GM21619 (cell line): ENCODE measurements at regions not wholly inside any gene's neighbourhood (a gene's known extent, or its start where the extent isn't known, plus 50 kb on each side); places are given as distances from the start of the nearest gene placed in this dataset.

ENCODE experiments used
- ATAC-seq: cut with Tn5 transposase; IDR thresholded peaks from one replicate; pipeline ENCODE4 v1.9.1; 2021; ENCODE audit not compliant: unreplicated experiment

DNA sequence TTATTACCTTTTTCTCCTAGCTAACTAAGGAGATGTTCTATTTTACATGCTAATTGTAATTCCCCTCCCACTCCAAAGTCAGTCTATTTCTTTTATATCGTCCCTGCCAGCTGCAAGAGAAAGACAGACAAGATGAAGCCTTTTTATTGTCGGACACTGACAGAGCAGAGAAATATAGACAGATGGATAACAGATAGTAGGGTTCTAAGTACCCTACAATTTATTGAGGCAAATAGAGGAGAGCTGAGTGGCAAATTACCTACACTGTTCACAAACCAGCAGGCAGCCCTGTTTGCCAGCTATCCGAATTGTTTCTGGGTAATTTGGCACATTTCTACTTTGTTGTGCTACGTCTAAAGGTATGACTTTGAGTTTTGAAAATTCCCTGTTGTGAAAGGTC is 392.3 kb upstream of the ZNF717 start:
- no peak for ATAC-seq

DNA sequence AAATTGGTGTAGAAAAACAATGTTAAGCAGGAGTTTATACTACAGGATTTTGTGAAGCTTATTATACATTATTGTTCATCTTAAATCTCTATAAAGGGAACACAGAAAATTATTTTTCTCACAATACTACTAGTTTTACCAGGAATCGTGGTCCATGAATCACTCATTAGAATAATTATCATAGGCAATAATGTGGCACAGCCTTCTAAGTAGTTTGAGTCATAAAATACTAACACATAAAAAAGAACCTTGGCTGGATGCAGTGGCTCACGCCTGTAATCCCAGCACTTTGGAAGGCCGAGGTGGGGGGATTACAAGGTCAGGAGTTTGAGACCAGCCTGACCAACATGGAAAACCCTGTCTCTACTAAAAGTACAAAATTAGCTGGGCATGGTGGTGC is 393.1 kb upstream of the ZNF717 start:
- ATAC-seq = no peak

DNA sequence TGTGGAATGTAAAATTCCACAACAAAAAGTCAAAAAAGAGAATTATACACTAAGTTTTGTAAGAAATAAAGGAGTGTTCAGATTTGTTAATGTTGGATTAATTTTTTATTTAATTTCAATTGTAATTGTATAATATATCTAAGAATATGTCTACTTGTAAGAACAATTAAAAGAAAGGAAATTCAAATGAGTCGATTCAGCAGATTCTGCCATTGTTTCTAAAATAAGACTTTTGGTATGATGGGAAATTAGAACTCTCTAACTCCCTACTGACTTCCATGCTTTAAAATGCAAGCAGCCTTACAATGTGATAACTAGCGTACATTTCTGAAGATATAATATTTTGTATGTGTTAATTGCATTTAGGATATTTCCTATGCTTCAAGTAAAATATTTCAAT is 395.9 kb upstream of the ZNF717 start:
- no peak for ATAC-seq

DNA sequence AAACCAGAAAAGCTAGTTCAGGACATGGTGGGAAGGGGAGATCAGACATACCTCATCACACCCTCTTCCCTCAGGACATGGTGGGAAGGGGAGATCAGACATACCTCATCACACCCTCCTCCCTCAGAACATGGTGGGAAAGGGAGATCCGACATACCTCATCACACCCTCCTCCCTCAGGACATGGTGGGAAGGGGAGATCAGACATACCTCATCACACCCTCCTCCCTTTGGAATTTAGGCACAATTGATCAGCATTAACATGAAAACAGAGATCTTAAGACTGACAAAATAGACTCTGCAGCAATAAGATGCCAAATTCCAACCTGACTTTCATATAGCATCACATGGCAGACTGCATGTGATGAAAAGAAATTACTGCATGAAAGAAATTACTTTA is 412.7 kb upstream of the ZNF717 start:
- no peak for ATAC-seq

DNA sequence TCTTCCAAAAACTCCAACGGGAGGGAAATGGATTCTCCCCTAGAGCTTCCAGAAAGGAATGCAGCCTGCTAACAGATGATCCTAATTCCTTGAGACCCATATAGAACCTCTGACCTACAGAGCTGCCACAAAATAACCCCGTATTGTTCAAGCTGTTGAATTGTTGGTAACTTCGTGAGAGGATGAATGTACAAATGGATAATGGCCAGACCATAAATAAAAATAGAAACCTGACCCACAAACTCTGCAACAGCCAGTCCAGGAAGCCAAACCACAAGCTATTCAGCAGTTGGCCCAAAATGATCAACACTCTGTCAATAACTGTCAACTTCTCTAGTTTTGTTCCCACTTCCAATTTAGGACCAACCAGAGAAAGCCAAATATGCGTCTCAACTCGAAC is 414.0 kb upstream of the ZNF717 start:
- no peak for ATAC-seq

DNA sequence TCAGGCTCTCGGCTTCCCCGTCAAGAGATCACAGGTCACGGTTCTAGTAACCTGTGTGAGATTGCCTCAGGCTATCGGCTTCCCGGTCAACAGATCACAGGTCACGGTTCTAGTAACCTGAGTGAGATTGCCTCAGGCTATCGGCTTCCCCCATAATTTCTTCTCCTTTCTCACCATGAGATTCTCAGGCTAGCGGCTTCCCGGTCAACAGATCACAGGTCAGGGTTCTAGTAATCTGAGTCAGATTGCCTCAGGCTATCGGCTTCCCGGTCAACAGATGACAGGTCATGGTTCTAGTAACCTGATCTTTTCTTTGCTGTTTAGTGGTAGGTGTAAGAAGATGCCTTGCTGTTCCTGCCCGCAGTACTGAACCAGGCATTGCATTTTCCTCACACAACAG is 418.2 kb upstream of the ZNF717 start:
- ATAC-seq = no peak

DNA sequence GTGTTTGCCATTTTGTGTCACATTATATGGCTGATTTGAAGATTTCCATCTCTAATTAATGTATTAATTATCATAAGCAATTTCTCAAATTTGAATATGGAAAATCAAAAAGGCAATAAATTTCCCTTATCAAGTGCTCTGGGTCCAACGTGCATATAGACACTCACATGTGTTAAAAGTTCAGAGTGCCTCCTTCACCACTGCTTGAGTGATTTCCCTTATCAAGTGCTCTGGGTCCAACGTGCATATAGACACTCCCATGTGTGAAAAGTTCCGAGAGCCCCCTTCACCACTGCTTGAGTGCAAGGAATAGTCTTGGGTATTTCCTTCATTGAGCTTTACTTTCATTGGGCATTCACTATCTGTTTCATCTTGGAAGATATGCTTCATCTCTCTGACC is 421.0 kb upstream of the ZNF717 start:
- no peak for ATAC-seq

DNA sequence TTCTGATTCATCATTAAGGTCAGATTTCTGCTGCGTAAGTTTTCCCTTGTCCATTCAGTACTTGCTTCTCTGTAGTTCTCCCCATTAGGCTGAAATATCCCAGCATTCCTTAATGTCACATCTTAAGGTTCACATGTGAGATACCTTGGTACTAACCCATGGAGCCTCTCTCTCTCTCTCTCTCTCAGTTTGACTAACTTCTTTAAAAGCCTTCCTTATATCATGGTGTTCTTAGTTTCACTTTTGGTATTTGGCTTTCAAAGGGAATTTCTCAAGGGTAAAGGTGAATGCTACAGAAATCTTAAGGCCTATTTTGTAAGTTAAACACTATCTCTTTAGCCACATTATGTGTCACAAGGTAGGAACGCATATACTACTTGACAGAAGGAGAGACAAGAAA is 427.3 kb upstream of the ZNF717 start:
- ATAC-seq = no peak

DNA sequence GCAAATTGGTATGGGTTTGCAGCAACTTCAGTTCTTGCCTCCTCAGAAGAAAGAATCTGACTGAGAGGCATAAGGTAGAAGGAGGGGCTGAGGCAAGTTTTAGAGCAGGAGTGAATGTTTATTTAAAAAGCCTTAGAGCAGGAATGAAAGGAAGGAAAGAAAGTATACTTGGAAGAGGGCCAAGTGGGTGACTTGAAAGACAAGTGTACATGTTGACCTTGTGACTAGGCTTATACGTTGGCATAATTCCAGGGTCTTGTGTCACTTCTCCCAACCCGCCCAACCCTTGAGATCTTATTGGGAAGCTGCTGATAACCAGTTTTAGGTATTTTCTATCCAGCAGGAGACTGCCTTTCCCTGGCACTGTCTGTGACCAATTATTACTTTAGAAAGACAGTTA is 436.9 kb upstream of the ZNF717 start:
- ATAC-seq = no peak

DNA sequence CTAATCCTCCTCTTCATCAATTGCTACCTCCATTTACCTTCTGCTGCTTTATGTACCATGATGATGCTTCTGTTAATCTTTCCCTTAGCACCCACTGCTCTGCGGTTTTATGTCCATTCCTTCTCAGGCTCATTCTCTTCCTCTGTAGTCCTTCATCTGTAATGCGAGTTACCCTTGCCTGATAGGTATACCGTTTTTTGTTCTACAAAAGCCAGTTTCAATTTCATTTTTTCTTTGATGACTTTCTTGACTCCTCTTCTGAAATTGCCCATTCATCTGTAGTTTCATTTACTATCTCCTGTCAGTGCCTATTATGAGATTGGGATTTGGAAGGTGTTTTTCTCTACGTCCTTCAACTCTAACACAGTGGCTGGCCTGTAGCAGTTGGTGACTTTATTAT is 445.9 kb upstream of the ZNF717 start:
- no peak for ATAC-seq

DNA sequence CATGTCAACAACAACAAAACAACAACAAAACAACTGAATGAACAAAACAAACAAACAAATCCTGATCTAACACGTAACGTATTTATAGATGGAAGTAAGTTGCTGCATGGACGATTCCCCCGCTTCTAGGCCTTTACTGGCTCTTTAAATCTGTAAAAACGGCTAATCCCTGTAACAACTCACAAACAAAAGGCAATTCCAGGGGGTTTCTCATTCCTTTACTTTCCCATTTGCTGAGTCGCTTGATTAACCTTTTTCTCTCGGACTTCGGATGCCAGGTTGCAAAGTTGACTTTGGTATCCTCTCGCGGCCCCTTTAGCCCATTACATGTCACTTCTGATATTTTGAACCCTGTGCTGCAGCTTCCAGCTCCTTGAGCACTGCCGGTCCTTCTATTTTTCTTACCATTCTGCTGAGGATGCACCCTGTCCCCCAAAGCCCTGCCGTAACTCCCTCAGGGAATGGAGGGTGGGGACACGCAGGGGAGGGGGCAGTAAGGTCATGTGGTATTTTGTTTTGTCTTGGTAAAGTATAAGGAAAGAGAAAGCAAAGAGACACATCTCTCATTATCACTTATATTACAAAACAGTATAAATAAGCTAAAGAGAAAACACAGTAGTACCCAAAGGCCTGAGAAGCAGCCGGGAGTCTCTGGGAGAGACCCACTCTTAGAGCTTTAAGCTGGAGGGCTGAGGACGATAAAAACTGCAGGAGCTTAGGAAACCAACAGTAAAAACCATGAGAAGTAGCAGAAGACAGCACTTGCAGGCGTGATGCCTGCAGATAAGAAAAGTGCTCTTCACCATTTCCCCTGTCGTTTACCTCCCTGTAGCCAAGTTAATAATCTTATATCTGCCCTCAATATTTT is 457.8 kb upstream of the ZNF717 start:
- no peak for ATAC-seq

DNA sequence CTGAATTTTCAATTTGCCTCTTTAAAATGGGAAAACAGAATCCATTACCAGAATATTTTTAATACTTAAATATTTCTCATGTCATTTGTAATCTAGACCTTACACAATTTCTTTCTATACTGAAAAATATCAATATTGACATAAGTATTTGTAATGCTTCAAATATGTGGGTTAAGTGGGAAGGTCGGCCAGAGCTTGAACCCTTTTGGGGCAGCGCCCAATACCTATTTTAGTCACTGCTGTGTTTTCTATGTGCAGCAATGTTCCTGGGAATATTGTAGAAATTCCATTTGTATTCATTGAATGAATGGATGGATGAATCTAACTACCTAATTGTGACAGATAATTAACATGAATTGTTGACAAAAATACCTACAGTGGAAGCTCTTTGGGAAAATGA is 459.7 kb upstream of the ZNF717 start:
- ATAC-seq = no peak

DNA sequence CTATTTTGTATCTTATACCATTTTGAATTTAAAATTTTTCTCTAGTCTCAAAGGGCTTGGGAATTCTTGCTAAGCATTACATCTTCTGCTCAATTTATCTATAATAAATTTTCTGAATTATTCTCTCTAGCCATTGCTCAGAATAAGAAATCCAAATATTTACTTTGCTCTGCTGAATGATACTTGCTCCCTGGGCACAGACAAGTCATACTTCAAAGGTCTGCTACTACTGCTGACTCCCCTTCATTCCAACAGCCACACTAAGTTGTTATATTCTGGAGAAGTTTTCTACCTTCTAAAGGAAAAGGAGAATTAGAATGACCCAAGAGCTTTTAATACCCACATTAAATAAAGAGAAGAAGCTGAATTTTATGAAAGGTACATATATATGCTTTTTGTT is 460.3 kb upstream of the ZNF717 start:
- ATAC-seq = no peak

DNA sequence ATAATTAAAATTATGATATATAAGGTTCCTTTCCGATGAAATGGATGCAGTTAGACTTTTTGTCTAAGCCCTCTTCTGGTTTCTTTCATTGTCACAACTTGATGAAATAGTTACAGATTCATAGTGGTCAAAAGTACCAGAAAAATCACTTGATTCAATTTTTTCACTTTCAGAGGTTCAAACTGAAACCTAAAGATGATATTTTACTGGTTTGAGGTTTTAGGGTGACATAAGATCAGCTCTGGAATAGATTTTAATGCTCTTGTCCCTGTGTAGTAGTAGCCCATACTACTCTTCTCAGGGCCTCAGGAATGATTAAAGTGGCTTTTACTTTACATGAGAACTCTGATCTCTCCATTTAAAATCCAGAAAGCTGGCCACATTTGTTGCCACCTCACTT is 479.1 kb upstream of the ZNF717 start:
- ATAC-seq = no peak

DNA sequence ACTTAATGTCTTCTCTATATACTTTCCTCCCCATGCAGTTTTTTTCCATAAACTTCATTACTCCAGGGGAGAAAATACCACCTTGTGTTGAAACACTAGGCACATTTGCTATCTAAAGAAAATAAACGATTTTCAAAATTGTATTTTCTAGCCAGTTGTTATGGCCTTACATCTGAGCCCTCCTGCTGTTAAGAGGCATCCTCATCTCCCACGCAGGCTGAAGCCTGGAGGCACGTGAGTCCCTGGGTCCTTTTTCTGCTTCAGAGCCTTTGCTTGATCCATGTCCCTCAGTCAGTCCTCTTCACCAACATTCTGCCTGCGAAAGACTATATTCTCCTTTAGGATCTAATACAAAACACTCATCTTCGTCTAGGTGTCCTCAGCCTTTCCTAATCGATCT is 479.6 kb upstream of the ZNF717 start:
- ATAC-seq = no peak

DNA sequence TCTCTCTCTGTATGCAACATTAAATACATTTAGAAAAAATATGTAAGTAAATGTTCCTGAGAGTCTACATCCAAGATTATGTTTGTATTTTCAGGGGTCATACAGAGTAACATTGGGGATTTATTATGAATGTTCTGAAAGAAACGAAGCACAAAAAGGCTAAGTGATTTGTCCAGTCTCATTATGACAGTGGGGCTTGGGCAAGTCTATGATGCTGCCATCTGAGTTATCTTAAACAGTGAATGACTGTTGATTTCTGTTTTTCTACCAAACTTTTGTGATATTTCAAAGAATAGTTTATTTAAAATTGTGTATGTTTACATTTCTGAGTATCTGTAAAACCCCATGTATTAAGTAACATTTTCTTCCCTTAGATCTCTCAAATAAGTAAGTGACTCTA is 481.2 kb upstream of the ZNF717 start:
- ATAC-seq = no peak

DNA sequence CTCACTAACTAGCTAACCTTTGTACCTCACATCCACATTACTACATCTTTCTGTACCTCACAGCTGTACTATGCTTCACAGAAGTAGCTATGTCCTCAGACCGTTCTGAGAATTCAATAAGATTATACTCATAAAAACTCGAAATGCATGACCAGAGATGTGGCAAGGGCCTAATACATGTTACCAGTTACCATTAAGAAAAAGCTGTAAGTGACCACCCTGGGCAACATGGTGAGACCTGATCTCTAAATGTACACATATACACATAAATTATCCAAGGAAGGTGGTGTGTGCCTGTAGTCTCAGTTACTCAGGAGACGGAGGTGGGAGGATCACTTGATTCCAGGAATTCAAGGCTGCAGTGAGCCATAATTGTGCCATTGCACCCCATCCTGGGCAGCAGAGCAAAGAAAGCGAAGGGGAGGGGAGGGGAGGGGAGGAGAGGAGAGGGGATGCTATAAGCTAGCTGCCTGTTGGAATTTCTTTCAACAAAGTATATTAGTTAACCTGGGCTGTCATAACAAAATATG is 482.6 kb upstream of the ZNF717 start:
- ATAC-seq = no peak

DNA sequence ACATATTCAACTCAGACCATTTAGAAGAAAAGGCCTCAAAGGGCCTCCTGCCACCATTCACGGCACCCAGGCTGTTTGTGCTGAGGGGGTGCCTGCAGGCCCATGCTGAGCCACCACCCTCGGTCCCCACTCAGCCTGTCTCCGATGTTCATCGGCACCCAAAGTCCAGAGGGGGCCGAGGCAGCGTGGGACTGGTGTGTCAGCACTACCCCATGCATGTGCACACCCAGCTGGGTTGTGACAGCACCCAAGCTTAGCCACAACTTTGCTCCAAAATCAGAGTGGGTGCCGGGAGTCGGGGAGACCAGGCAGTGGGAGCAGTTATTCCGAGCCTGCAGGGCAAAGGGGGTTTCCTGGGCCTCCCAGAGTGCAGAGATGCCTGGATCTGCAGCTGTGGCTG is 508.5 kb upstream of the ZNF717 start:
- no peak for ATAC-seq

DNA sequence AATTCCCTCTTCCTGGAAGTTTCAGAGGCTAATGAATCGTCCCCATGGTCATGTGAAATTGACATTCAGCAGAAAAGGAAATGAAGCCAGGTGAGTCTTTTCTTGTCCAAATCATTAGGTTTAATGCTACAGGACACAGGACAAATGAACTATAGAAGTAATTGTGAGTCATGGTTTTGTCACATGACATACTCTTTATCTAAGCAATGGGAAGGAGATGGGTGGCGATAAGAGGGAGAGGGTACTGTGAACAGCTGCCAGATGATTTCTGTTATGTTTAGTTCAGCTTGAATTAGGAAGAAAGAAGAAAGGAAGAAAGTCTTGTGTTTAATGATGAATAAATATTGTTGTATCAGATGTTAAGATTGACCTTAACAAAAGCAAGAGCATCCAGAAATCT is 515.4 kb upstream of the ZNF717 start:
- no peak for ATAC-seq

DNA sequence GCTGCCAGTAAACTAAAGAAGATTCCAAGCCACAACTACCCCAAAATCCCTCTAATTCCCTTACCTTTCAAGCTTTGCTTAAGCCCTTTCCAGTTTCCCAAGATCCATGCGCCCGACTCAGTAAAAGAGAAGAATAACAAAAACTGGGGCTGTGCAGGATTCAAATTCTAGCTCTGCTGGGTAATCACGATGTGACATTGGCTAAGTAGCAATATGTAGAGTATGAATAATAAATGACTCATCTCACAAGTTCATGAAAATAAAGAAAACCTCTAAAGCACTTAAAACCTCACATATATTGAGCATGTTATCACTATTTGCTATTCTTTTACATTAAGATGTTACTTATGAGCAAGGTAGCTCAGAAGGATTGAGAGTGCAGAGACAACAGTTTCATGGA is 522.2 kb upstream of the ZNF717 start:
- no peak for ATAC-seq

DNA sequence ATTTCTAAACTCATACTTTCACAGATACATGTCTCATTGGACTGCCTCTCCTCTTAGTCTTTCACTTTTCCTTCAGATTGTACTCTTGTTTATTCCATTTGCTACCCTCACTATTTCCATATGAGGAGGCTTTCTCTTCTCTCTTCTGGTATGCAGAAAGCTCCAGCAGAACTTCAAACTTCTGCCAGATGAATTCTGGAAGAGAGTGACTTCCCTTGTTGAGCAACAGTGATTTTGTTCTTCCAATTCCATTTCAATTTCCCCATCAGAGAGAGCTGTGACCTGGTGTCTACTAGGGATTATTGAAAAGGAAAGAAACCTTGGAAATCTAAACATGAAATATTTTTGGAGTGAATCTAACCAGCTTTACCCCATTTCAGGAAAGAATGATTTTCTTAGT is 523.2 kb upstream of the ZNF717 start:
- ATAC-seq = no peak

DNA sequence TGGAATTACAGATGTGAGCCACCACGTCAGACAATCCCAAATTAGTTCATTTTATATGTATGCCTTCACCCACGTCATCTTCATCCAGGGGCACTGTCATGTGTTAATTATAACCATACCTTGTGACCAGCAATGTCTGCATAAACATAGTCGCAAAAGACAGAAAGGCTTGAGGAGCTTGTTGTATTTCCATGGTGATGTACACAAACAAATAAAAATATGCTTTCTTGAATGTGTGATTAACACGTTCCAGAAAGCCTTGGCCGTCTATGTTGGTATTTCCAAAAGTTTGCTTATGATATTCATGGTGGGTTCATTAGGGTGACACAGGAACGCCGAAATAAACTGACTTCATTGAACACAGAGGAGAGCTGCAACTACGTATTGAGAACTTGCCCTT is 524.7 kb upstream of the ZNF717 start:
- no peak for ATAC-seq

DNA sequence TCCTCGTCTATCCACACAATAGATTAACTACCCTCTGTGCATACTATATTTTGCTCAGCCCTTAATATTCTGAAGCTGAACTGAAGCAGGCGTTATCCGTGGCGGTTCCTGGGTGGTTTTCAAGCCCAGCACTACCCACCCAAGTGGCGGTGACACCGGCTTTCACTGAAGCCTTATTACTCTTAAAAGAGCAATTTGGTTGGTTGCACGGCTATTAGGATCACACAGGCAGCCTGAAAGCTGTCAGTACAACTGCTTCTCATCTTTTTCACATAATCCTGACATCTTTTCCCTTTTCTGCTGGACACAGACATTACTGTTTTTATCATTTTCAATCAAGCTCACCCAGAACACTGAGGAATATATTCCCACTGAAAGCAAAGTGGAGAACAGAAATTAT is 525.3 kb upstream of the ZNF717 start:
- ATAC-seq = no peak
